Left lung (tissue), 4 donors: ENCODE measurements at regions not wholly inside any gene's neighbourhood (a gene's known extent, or its start where the extent isn't known, plus 50 kb on each side); places are given as distances from the start of the nearest gene placed in this dataset.

Experiments
- ATAC-seq: fragments of 200-7000 bp; cut with Tn5 transposase; one replicate; pipeline ENCODE4 v1.9.1; 2020; ENCODE audit warnings: moderate library complexity
- DNase-seq, 4 donors: peaks; one replicate each; pipeline ENCODE4 v3.0.0-alpha.2; 2013 to 2020
- H3K27ac ChIP-seq, 2 donors: fragments of 200-600 bp; sonication (generic) in 1 of 2; one replicate each; pipeline versions ENCODE4 v1.5.0 to v1.8.0; 2020 to 2021
- H3K27me3 ChIP-seq, 2 donors: fragments of 200-600 bp; sonication (generic) in 1 of 2; one replicate each; pipeline versions ENCODE4 v1.5.0 to v1.8.0; 2020 to 2021
- H3K36me3 ChIP-seq, 2 donors: fragments of 200-600 bp; sonication (generic) in 1 of 2; one replicate each; pipeline versions ENCODE4 v1.5.0 to v1.8.0; 2020 to 2021
- H3K4me1 ChIP-seq, 2 donors: fragments of 200-600 bp; one replicate each; pipeline ENCODE4 v1.8.0; 2021
- H3K4me3 ChIP-seq, 2 donors: fragments of 200-600 bp; sonication (generic) in 1 of 2; one replicate each; pipeline versions ENCODE4 v1.5.0 to v1.8.0; 2020 to 2021; ENCODE audit warnings: mild to moderate bottlenecking in 1 of 2
- H3K9me3 ChIP-seq, 2 donors: fragments of 200-600 bp; sonication (generic) in 1 of 2; one replicate each; pipeline versions ENCODE4 v1.5.0 to v1.8.0; 2020 to 2021
- CTCF ChIP-seq, 2 donors: fragments of 200-600 bp; sonication (generic) in 1 of 2; IDR thresholded peaks; one replicate each; pipeline versions ENCODE4 v1.5.0 to v1.8.0; 2021; ENCODE audit warnings: antibody characterized with exemption in 2 of 2
- intact Hi-C, 2 donors: fragments of 100-400 bp; cut with DNase I; formaldehyde crosslinking; loops; one replicate each; pipeline versions ENCODE4 v1.11.2 to v1.14.2; 2022
- donor health status: DM: no; HTN: yes; CAD: no.
- donor health status: DM: no; HTN: no; CAD: no.

GRCh38 chr6:117018771-117019170 is 141.7 kb downstream of the RFX6 start:
- ATAC-seq (no peak), DNase-seq (no peak)
- no peak overlapping the region for H3K27ac ChIP-seq
- intact Hi-C loops, result no loop called here
- TF ChIP-seq CTCF (IDR thresholded peaks at IDR 0.05), result no peak
- no peaks in the 10 kb centered on the region for H3K4me1 ChIP-seq
- no peak overlapping the region for H3K4me3 ChIP-seq
- peaks cover 0 to 14% of the 10 kb centered on the region in 2 donors for H3K9me3 ChIP-seq
- no peaks in the 10 kb centered on the region for H3K27me3 ChIP-seq
- no peaks in the 10 kb centered on the region for H3K36me3 ChIP-seq

- no peaks in the 10 kb centered on the region for H3K36me3 ChIP-seq
- H3K27ac ChIP-seq, result no peak overlapping the region
- no peaks in the 10 kb centered on the region for H3K9me3 ChIP-seq
- TF ChIP-seq CTCF (IDR thresholded peaks at IDR 0.05), result no peak
- no peak for DNase-seq
- H3K4me3 ChIP-seq, result no peak overlapping the region
- no peak for ATAC-seq
- H3K27me3 ChIP-seq, result no peaks in the 10 kb centered on the region
- no peaks in the 10 kb centered on the region for H3K4me1 ChIP-seq
- intact Hi-C loops, result no loop called here
Measured at GRCh38 chr6:117022774-117023173, 145.7 kb downstream of the RFX6 start.

GRCh38 chr6:117025310-117025709 is 148.3 kb downstream of the RFX6 start:
- intact Hi-C loops, result no loop called here
- no peak overlapping the region for H3K27ac ChIP-seq
- H3K4me3 ChIP-seq, result no peak overlapping the region
- no peaks in the 10 kb centered on the region for H3K4me1 ChIP-seq
- H3K36me3 ChIP-seq, result no peaks in the 10 kb centered on the region
- no peak for TF ChIP-seq CTCF (IDR thresholded peaks at IDR 0.05)
- ATAC-seq (no peak), DNase-seq (peak in 1 of 4 donors; percentile 18)
- H3K9me3 ChIP-seq, result no peaks in the 10 kb centered on the region
- no peaks in the 10 kb centered on the region for H3K27me3 ChIP-seq

GRCh38 chr6:117028256-117028655 is 151.2 kb downstream of the RFX6 start:
- ATAC-seq, result no peak
- no peak for DNase-seq
- intact Hi-C loops, result no loop called here

GRCh38 chr6:117034547-117034946 is 157.5 kb downstream of the RFX6 start:
- Histone ChIP-seq H3K4me3 (no peak overlapping the region), H3K27ac (no peak overlapping the region), H3K27me3 (no peaks in the 10 kb centered on the region), H3K9me3 (peaks cover 0 to 8% of the 10 kb centered on the region in 2 donors), H3K36me3 (no peaks in the 10 kb centered on the region), H3K4me1 (no peaks in the 10 kb centered on the region)
- intact Hi-C loops, result no loop called here
- no peak for TF ChIP-seq CTCF (IDR thresholded peaks at IDR 0.05)
- ATAC-seq, result no peak
- no peak for DNase-seq

More at GRCh38 chr6:117028256-117028655, 151.2 kb downstream of the RFX6 start:
- TF ChIP-seq CTCF (IDR thresholded peaks at IDR 0.05), result no peak
- Histone ChIP-seq H3K27me3 (no peaks in the 10 kb centered on the region), H3K27ac (no peak overlapping the region), H3K4me3 (no peak overlapping the region), H3K9me3 (no peaks in the 10 kb centered on the region), H3K36me3 (no peaks in the 10 kb centered on the region), H3K4me1 (no peaks in the 10 kb centered on the region)
